OCI-LY7 (cell line): ENCODE measurements at regions not wholly inside any gene's neighbourhood (a gene's known extent, or its start where the extent isn't known, plus 50 kb on each side); places are given as distances from the start of the nearest gene placed in this dataset.

Experiments used
- BruUV-seq: library from RNA; stranded (reverse); fragments of 400-500 nt; replicated peaks from 2 replicates; lab custom pipeline; 2021; lab: Mats Ljungman, UMichigan
- CTCF ChIA-PET: fragments of 300-600 bp; sonication (Branson Sonifier 250); formaldehyde crosslinking; loops from one replicate; lab custom pipeline; 2022; ENCODE audit warnings: antibody characterized with exemption; ENCODE audit not compliant: unreplicated experiment; lab: Charles Lee
- POLR2A ChIA-PET: fragments of 300-600 bp; sonication (Branson Sonifier 250); formaldehyde crosslinking; loops from one replicate; lab custom pipeline; 2022; ENCODE audit warnings: antibody characterized with exemption; lab: Charles Lee
- DNase-seq: peaks from one replicate; pipeline ENCODE4 v3.0.0-alpha.2; 2015; ENCODE audit warnings: low spot score
- H2AFZ ChIP-seq: fragments of 200-600 bp; sonication (generic), shearing (Covaris generic); 2 replicates; pipeline ENCODE4 v1.6.1; 2014; ENCODE audit warnings: mild to moderate bottlenecking, antibody characterized with exemption, low read length, moderate library complexity
- H3K27ac ChIP-seq: fragments of 200-600 bp; sonication (generic); 2 replicates; pipeline ENCODE4 v1.5.1; 2014; ENCODE audit warnings: mixed run types, low read depth, mild to moderate bottlenecking, moderate library complexity, low read length, inconsistent platforms; ENCODE audit not compliant: poor library complexity, severe bottlenecking
- H3K36me3 ChIP-seq: fragments of 200-600 bp; sonication (generic); 2 replicates; pipeline ENCODE4 v1.6.1; 2014; ENCODE audit warnings: mild to moderate bottlenecking, antibody characterized with exemption, low read length, moderate library complexity, mixed read lengths; ENCODE audit not compliant: insufficient read depth
- H3K4me1 ChIP-seq: fragments of 200-600 bp; sonication (generic); 2 replicates; pipeline ENCODE4 v1.5.1; 2014; ENCODE audit warnings: mild to moderate bottlenecking, low read length; ENCODE audit not compliant: insufficient read depth, poor library complexity, severe bottlenecking
- H3K4me2 ChIP-seq: fragments of 200-600 bp; sonication (generic); 2 replicates; pipeline ENCODE4 v1.6.1; 2014; ENCODE audit warnings: mild to moderate bottlenecking, low read length
- H3K4me3 ChIP-seq: fragments of 200-600 bp; sonication (generic); 2 replicates; pipeline ENCODE4 v1.5.1; 2014; ENCODE audit warnings: mild to moderate bottlenecking, low read depth, low read length; ENCODE audit not compliant: poor library complexity, severe bottlenecking
- H3K79me2 ChIP-seq: fragments of 200-600 bp; sonication (generic); 2 replicates; pipeline ENCODE4 v1.6.1; 2016; ENCODE audit warnings: low read depth, mild to moderate bottlenecking, low read length, moderate library complexity, mixed read lengths; ENCODE audit not compliant: insufficient read depth
- H3K9me2 ChIP-seq: fragments of 200-600 bp; sonication (generic); 2 replicates; pipeline ENCODE4 v1.6.1; 2016; ENCODE audit warnings: mild to moderate bottlenecking, low read length, mixed read lengths; ENCODE audit not compliant: insufficient read depth
- H3K9me3 ChIP-seq: fragments of 200-600 bp; sonication (generic); 2 replicates; pipeline ENCODE4 v1.6.1; 2014; ENCODE audit warnings: mild to moderate bottlenecking, mixed run types, low read length, mixed read lengths
- H4K20me1 ChIP-seq: fragments of 200-600 bp; sonication (generic); 2 replicates; pipeline ENCODE4 v1.6.1; 2014; ENCODE audit warnings: mild to moderate bottlenecking, antibody characterized with exemption, low read length, moderate library complexity, mixed read lengths; ENCODE audit not compliant: insufficient read depth
- CTCF ChIP-seq: fragments of 200-600 bp; sonication (generic); conservative IDR thresholded peaks from 2 replicates; pipeline ENCODE4 v1.5.1; 2014; ENCODE audit warnings: mild to moderate bottlenecking, antibody characterized with exemption, low read length, moderate library complexity, mixed read lengths
- EZH2phosphoT487 ChIP-seq: fragments of 200-600 bp; sonication (generic); IDR thresholded peaks from 2 replicates; pipeline ENCODE4 v1.6.1; 2018; ENCODE audit warnings: low read depth, borderline replicate concordance, mild to moderate bottlenecking, mixed run types, antibody characterized with exemption, low read length, moderate library complexity, mixed read lengths
- intact Hi-C: fragments of 100-400 bp; cut with micrococcal nuclease; formaldehyde crosslinking; loops from one replicate; pipeline ENCODE4 v1.10.0; 2022; ENCODE audit not compliant: unreplicated experiment

DNA sequence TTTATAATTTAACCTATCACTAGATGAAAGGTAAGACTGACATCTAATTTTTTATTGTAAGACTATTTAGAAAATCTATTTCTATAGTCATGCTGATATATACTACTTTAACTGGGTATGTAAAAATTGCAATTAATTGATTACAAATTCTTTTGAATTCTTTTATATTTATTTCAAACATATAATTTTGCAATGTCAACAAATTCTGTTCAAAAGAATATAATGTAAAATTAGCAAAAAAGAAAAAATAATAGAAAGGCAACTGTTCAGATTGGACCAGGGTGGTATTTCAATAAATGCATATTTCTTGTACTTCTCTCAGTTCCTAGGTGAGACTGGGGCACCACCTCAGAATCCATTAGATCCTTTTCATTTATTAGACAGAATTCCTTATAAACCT, 1053.5 kb upstream of the FBXO33 start:
- TF ChIP-seq EZH2phosphoT487 (no peak), CTCF (no peak)
- BruUV-seq = no TSS peak
- ChIA-PET CTCF (no interaction called here), POLR2A (interaction anchor here (0.5 kb wide), 1 partner anchor 230 kb away, joined by 3 read pairs; no protein-coding TSS in a partner anchor)
- no peak overlapping the region for H3K4me3 ChIP-seq
- H4K20me1 ChIP-seq = no peaks in the 10 kb centered on the region
- no peaks in the 10 kb centered on the region for H3K9me3 ChIP-seq
- H3K4me1 ChIP-seq = no peaks in the 10 kb centered on the region
- H3K36me3 ChIP-seq = no peaks in the 10 kb centered on the region
- H3K27ac ChIP-seq = no peak overlapping the region
- no peak overlapping the region for H2AFZ ChIP-seq
- H3K4me2 ChIP-seq = no peak overlapping the region
- intact Hi-C loops = no loop called here
- no peak for DNase-seq
- no peaks in the 10 kb centered on the region for H3K9me2 ChIP-seq
- no peaks in the 10 kb centered on the region for H3K79me2 ChIP-seq

GRCh38 chr14:40476005-40476404, 1043.8 kb upstream of the FBXO33 start:
- Histone ChIP-seq H3K27ac (no peak overlapping the region), H3K79me2 (no peaks in the 10 kb centered on the region), H3K9me2 (no peaks in the 10 kb centered on the region), H4K20me1 (no peaks in the 10 kb centered on the region), H3K9me3 (no peaks in the 10 kb centered on the region; the same call in 1 of the 2 replicates), H2AFZ (no peak overlapping the region), H3K4me2 (no peak overlapping the region), H3K4me3 (no peak overlapping the region), H3K36me3 (no peaks in the 10 kb centered on the region), H3K4me1 (no peaks in the 10 kb centered on the region)
- intact Hi-C loops = no loop called here
- ChIA-PET POLR2A (no interaction called here), CTCF (no interaction called here)
- TF ChIP-seq EZH2phosphoT487 (no peak), CTCF (no peak)
- DNase-seq = no peak
- no TSS peak for BruUV-seq

DNA sequence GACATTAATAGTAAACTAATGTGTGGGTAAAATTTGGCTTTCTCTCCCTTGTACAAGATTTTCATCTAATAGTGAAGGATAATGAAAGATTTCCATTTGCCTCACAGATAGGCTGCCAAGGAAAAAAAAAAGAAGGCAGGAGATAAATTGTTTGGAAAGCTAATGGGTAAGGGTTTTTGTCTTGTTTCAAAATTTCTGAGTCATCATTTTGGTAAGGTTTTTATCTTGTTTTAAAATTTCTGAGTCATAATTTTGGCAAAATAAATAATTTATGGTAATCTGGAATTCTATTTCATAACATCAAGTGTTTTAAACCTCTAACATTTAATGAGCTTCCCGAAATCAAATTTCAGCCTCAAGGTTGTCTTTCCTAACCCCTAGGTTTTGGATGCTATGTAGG, 1035.7 kb upstream of the FBXO33 start:
- intact Hi-C loops = no loop called here
- H3K4me3 ChIP-seq = no peak overlapping the region
- no peak for TF ChIP-seq EZH2phosphoT487
- TF ChIP-seq CTCF = no peak
- H3K4me1 ChIP-seq = no peaks in the 10 kb centered on the region
- H3K4me2 ChIP-seq = no peak overlapping the region
- POLR2A ChIA-PET = interaction anchor here (1.0 to 1.5 kb wide), 3 partner anchors 11 to 20 kb away, joined by 3 read pairs; no protein-coding TSS in a partner anchor
- no peak overlapping the region for H3K27ac ChIP-seq
- CTCF ChIA-PET = no interaction called here
- no peaks in the 10 kb centered on the region for H3K79me2 ChIP-seq
- BruUV-seq = no TSS peak
- no peaks in the 10 kb centered on the region for H3K9me2 ChIP-seq
- peaks cover 8% of the 10 kb centered on the region; the same call in 1 of the 2 replicates for H3K9me3 ChIP-seq
- DNase-seq = no peak
- no peak overlapping the region for H2AFZ ChIP-seq
- H4K20me1 ChIP-seq = no peaks in the 10 kb centered on the region
- H3K36me3 ChIP-seq = no peaks in the 10 kb centered on the region
